ENCODE measurements at regions not wholly inside any gene's neighbourhood (a gene's known extent, or its start where the extent isn't known, plus 50 kb on each side); places are given as distances from the start of the nearest gene placed in this dataset.

GRCh38 chr7:82566752-82567151, 123.2 kb upstream of the CACNA2D1 start:
- TF ChIP-seq, protein P1, sequence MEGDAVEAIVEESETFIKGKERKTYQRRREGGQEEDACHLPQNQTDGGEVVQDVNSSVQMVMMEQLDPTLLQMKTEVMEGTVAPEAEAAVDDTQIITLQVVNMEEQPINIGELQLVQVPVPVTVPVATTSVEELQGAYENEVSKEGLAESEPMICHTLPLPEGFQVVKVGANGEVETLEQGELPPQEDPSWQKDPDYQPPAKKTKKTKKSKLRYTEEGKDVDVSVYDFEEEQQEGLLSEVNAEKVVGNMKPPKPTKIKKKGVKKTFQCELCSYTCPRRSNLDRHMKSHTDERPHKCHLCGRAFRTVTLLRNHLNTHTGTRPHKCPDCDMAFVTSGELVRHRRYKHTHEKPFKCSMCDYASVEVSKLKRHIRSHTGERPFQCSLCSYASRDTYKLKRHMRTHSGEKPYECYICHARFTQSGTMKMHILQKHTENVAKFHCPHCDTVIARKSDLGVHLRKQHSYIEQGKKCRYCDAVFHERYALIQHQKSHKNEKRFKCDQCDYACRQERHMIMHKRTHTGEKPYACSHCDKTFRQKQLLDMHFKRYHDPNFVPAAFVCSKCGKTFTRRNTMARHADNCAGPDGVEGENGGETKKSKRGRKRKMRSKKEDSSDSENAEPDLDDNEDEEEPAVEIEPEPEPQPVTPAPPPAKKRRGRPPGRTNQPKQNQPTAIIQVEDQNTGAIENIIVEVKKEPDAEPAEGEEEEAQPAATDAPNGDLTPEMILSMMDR (IDR thresholded peaks at IDR 0.05): no peak
- no peak for TF ChIP-seq POLR2AphosphoS5 (IDR thresholded peaks at IDR 0.05)
